SK-N-SH (cell line): ENCODE measurements at regions not wholly inside any gene's neighbourhood (a gene's known extent, or its start where the extent isn't known, plus 50 kb on each side); places are given as distances from the start of the nearest gene placed in this dataset.

ENCODE experiments used
- CTCF ChIP-seq: fragments of 200-600 bp; sonication (generic); IDR thresholded peaks from 2 replicates; pipeline ENCODE4 v1.6.1; 2017; ENCODE audit warnings: antibody characterized with exemption, mild to moderate bottlenecking, moderate library complexity
- IRF3 ChIP-seq: fragments of 150-350 bp; IDR thresholded peaks from 2 replicates; pipeline ENCODE4 v1.6.1; 2016; ENCODE audit warnings: mild to moderate bottlenecking, low read depth, low read length
- PBX3 ChIP-seq: IDR thresholded peaks from 2 replicates; pipeline ENCODE4; 2012
- POLR2AphosphoS5 ChIP-seq: IDR thresholded peaks from 2 replicates; pipeline ENCODE4 v1.6.1; 2012; ENCODE audit warnings: low read depth, low read length
- RAD21 ChIP-seq: IDR thresholded peaks from 2 replicates; pipeline ENCODE4 v1.6.1; 2012; ENCODE audit warnings: mild to moderate bottlenecking, low read length
- REST ChIP-seq: IDR thresholded peaks from 2 replicates; pipeline ENCODE4 v1.6.1; 2012; ENCODE audit warnings: mild to moderate bottlenecking, low read depth, low read length, moderate library complexity
- TAF1 ChIP-seq: IDR thresholded peaks from 2 replicates; pipeline ENCODE4 v1.6.1; 2012; ENCODE audit warnings: low read depth, mild to moderate bottlenecking, low read length, moderate library complexity, borderline replicate concordance
- USF2 ChIP-seq: fragments of 150-350 bp; IDR thresholded peaks from 2 replicates; pipeline ENCODE4 v1.6.1; 2017; ENCODE audit warnings: antibody characterized with exemption, low read length, low read depth, borderline replicate concordance

GRCh38 chr12:24057920-24058476, 108.5 kb upstream of the SOX5 start:
- TF ChIP-seq IRF3 (no peak), CTCF (no peak), USF2 (no peak), REST (no peak), POLR2AphosphoS5 (no peak), PBX3 (no peak), TAF1 (no peak), RAD21 (no peak)
